ENCODE measurements at regions not wholly inside any gene's neighbourhood (a gene's known extent, or its start where the extent isn't known, plus 50 kb on each side); places are given as distances from the start of the nearest gene placed in this dataset.

DNA sequence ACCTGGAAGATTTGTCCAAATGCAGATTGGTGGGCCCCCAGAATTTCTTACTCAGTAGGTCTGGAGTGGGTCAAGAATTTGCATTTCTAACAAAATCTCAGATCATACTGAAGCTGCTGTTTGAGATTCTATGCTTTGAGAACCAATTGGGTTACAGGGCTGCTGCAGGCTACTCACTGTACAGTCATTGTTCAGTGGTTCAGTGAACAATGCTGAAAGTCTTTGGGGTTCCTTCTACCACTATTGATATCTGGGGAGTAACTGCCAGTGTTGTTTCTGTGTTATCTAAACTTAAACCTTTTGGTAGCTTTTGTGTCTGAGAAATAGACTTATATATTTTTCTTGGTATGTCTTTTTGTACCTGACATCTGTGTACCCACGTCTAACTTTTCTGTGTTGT, 187.5 kb downstream of the TANC2 start:
- no peak for DNase-seq (ENCODE audit: low read depth)
- TF ChIP-seq, protein P1, sequence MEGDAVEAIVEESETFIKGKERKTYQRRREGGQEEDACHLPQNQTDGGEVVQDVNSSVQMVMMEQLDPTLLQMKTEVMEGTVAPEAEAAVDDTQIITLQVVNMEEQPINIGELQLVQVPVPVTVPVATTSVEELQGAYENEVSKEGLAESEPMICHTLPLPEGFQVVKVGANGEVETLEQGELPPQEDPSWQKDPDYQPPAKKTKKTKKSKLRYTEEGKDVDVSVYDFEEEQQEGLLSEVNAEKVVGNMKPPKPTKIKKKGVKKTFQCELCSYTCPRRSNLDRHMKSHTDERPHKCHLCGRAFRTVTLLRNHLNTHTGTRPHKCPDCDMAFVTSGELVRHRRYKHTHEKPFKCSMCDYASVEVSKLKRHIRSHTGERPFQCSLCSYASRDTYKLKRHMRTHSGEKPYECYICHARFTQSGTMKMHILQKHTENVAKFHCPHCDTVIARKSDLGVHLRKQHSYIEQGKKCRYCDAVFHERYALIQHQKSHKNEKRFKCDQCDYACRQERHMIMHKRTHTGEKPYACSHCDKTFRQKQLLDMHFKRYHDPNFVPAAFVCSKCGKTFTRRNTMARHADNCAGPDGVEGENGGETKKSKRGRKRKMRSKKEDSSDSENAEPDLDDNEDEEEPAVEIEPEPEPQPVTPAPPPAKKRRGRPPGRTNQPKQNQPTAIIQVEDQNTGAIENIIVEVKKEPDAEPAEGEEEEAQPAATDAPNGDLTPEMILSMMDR (IDR thresholded peaks at IDR 0.05; ENCODE audit: control insufficient read depth, insufficient read depth, low read depth, low read length, missing control alignments) = no peak
- H3K4me3 ChIP-seq (ENCODE audit: control insufficient read depth, low read depth, low read length) = no peak overlapping the region

DNA sequence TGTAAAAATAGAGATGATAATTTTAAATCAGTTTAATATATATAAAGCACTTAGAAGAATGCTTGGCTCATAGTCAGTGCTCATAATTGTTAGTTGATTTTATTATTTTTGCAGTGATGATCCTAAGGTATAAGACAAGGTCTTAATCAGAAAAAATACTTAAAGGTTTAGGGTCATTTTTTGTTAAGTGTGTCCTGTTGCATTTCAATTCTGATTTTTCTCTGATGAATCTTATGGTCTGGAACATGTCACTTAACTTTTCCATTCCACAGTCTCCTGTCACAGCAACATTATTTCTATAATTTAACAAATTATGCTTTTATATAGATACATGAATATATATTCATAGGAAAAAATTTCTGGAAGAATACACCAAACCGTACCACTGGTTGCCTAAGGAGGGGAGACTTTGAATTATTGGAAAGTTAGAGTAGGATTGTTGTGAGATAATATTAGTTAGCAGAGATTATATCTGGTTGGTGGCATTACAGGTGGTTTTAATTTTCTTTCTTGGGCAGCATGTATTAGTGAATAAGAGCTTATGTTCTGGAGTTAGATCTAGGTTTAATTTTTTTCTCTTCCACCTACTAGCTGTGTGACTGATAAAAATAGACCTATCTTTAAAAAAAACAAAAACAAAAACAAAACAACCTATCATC, 188.7 kb downstream of the TANC2 start:
- DNase-seq (ENCODE audit: low read depth) = no peak
- TF ChIP-seq, protein P1 (IDR thresholded peaks at IDR 0.05; ENCODE audit: control insufficient read depth, insufficient read depth, low read depth, low read length, missing control alignments) = no peak
- H3K4me3 ChIP-seq (ENCODE audit: control insufficient read depth, low read depth, low read length) = no peak overlapping the region

DNA sequence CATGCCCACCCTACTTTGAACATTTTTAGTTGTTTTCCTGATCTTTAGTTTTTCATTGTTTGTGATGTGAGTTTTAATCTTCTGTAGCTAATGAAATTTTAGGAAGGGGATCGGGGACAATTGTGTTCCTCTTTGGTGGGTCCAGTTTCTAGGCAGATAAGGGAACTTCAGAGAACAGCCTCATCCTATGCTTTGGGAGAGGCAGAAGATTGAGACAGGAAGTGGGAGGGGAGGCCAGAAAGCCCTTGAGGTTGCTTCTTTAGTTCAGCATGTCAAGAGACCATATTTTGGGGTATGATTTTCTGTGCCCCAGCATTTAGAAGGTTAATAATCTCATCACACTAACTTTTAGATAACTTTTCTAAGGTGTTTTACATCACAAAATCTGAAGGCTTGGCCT, 191.0 kb downstream of the TANC2 start:
- TF ChIP-seq, protein P1 (IDR thresholded peaks at IDR 0.05; ENCODE audit: control insufficient read depth, insufficient read depth, low read depth, low read length, missing control alignments) = no peak
- H3K4me3 ChIP-seq (ENCODE audit: control insufficient read depth, low read depth, low read length) = no peak overlapping the region
- no peak for DNase-seq (ENCODE audit: low read depth)

DNA sequence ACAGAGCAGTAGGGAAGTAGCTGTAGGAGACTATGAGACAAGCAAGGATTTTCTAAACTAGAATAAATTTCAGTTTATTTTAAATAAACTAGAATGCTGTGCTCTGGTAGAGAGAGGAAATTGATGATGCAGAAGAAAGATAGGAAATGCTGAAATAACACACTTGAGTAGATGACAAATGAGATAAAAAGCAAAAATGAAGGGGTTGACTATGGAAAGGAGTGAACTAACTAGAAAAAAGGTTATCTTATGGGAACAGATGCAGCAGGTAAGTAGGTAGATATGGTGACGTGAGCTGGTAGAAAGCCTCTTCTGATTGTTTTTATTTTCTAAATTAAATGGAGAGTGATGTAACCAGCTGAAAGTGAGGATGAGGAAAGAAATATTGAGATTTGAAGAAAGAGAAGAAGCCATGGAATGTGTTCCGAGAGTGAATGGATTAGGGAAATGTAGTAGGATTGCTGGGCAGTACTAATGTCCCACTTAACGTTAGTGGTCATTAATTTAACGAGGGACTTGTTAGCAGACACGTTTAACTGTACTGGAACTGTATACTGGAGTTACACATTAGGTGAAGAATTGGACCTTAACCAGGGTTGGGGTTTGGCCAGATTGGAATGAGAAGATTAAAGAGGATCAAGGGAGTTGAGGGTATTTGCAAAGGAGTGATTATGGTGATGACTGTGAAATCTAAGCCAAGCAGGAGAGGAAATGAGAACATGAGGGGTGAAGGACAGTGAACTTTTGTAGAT, 196.5 kb downstream of the TANC2 start:
- TF ChIP-seq, protein P1 (IDR thresholded peaks at IDR 0.05; ENCODE audit: control insufficient read depth, insufficient read depth, low read depth, low read length, missing control alignments) = no peak
- H3K4me3 ChIP-seq (ENCODE audit: control insufficient read depth, low read depth, low read length) = no peak overlapping the region
- no peak for DNase-seq (ENCODE audit: low read depth)

DNA sequence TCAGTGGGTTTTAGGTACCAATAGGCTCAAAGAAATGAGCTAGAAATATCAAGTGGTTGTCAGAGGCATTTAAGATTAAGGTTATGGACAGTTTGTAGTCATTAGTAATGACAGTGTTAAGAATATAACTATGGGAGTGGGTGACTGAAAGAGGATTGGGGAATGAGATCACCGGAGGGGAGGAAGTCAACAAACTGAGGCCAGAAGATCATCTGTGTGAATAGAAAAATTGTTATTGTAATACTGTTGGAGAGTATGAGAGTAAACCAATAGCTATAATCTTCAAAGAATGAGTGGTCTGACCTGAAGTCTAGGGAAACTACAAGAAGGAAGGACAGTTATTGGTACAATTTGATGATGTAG, 197.1 kb downstream of the TANC2 start:
- TF ChIP-seq, protein P1 (IDR thresholded peaks at IDR 0.05; ENCODE audit: control insufficient read depth, insufficient read depth, low read depth, low read length, missing control alignments) = no peak
- H3K4me3 ChIP-seq (ENCODE audit: control insufficient read depth, low read depth, low read length) = no peak overlapping the region
- no peak for DNase-seq (ENCODE audit: low read depth)

DNA sequence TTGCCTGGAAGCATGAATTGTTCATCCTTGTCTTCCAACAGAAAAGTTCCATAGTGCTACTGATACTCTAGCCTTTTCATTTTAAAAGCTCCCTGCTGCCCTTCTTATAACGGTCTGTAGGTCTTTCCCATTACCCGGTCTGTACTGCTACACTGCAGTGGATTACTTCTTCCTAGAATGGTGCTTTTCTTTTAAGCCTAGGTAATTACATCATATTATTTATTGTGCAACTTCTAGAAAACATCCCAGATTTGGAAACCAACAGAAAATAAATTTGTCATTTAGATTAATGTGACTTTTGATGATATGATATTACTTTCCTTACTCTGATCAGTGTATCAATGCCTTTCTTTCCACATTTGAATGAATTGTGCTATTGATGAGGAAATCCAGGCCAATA, 199.4 kb downstream of the TANC2 start:
- DNase-seq (ENCODE audit: low read depth) = no peak
- H3K4me3 ChIP-seq (ENCODE audit: control insufficient read depth, low read depth, low read length) = no peak overlapping the region
- TF ChIP-seq, protein P1 (IDR thresholded peaks at IDR 0.05; ENCODE audit: control insufficient read depth, insufficient read depth, low read depth, low read length, missing control alignments) = no peak

All from AG09309 (cell line).